OCI-LY1 (cell line): ENCODE measurements at regions not wholly inside any gene's neighbourhood (a gene's known extent, or its start where the extent isn't known, plus 50 kb on each side); places are given as distances from the start of the nearest gene placed in this dataset.
"Not testable (repeated sequence)": the region's sequence is repeated elsewhere in the genome, so short reads cannot be mapped to it uniquely, and the experiment has no call there.

Experiments
- EZH2 ChIP-seq: fragments of 200-600 bp; sonication (generic), shearing (Covaris generic); IDR thresholded peaks from 2 replicates; pipeline ENCODE4 v1.8.0; 2017; ENCODE audit warnings: borderline replicate concordance, mixed run types, mild to moderate bottlenecking, antibody characterized with exemption, low read length, moderate library complexity, mixed read lengths
- TF ChIP-seq, protein P1 (sequence below): fragments of 200-600 bp; sonication (generic), shearing (Covaris generic); IDR thresholded peaks from 2 replicates; pipeline ENCODE4 v1.5.1; 2017; ENCODE audit warnings: mild to moderate bottlenecking, antibody characterized with exemption, low read length, moderate library complexity, mixed read lengths

DNA sequence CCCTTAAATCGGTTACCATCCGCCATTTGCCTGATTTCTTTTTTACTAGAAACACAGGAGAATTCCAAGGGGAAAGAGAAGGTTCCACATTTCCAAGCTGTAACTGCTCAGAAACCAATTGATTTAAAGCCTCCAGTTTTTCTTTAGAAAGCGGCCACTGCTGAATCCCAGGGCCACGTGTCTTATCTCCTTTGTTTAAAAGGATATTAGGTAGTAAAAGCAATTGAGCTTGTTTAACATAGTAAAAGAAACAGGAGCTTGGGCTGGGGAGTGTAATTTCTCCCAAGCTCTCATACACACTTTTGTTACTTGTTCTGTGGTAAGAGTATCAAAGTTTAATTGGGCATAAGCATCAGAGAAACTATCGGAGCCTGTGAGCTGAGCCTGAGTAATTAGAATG lies 180.0 kb downstream of the OTOP1 start:
- TF ChIP-seq, protein P1, sequence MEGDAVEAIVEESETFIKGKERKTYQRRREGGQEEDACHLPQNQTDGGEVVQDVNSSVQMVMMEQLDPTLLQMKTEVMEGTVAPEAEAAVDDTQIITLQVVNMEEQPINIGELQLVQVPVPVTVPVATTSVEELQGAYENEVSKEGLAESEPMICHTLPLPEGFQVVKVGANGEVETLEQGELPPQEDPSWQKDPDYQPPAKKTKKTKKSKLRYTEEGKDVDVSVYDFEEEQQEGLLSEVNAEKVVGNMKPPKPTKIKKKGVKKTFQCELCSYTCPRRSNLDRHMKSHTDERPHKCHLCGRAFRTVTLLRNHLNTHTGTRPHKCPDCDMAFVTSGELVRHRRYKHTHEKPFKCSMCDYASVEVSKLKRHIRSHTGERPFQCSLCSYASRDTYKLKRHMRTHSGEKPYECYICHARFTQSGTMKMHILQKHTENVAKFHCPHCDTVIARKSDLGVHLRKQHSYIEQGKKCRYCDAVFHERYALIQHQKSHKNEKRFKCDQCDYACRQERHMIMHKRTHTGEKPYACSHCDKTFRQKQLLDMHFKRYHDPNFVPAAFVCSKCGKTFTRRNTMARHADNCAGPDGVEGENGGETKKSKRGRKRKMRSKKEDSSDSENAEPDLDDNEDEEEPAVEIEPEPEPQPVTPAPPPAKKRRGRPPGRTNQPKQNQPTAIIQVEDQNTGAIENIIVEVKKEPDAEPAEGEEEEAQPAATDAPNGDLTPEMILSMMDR = not testable (repeated sequence)
- TF ChIP-seq EZH2 = not testable (repeated sequence)
